BLaER1 treated with 17β-estradiol and CSF1 and Interleukin-3, amounts not matched to agents 10 nM and 100 nM (cell line): ENCODE measurements at regions not wholly inside any gene's neighbourhood (a gene's known extent, or its start where the extent isn't known, plus 50 kb on each side); places are given as distances from the start of the nearest gene placed in this dataset.

Experiments used
- H3K27ac ChIP-seq, 11 experiments: shearing (Covaris generic); formaldehyde crosslinking; 2 replicates each; pipeline ENCODE4 v1.8.1; 2022
- H3K27me3 ChIP-seq, 11 experiments: shearing (Covaris generic); formaldehyde crosslinking; 2 replicates each; pipeline ENCODE4 v1.8.1; 2022
- H3K36me3 ChIP-seq, 11 experiments: shearing (Covaris generic); formaldehyde crosslinking; 2 replicates each; pipeline ENCODE4 v1.8.1; 2022
- H3K4me1 ChIP-seq, 10 experiments: shearing (Covaris generic); formaldehyde crosslinking; 2 replicates each; pipeline ENCODE4 v1.8.1; 2022
- H3K4me2 ChIP-seq, 11 experiments: shearing (Covaris generic); formaldehyde crosslinking; 2 replicates each; pipeline ENCODE4 v1.8.1; 2022
- H3K4me3 ChIP-seq, 10 experiments: shearing (Covaris generic); formaldehyde crosslinking; 2 replicates each; pipeline ENCODE4 v1.8.1; 2022
- H3K9ac ChIP-seq, 11 experiments: shearing (Covaris generic); formaldehyde crosslinking; 2 replicates each; pipeline ENCODE4 v1.8.1; 2022
- H3K9me3 ChIP-seq, 11 experiments: shearing (Covaris generic); formaldehyde crosslinking; replicated peaks in 1 of 11; 2 replicates each; pipeline ENCODE4 v1.8.1; 2022
- H4K20me1 ChIP-seq, 11 experiments: shearing (Covaris generic); formaldehyde crosslinking; 2 replicates each; pipeline ENCODE4 v1.8.1; 2022
- Cebpa-rat ChIP-seq, 11 experiments: shearing (Covaris generic); IDR thresholded peaks; 2 replicates each; pipeline ENCODE4 v1.8.1; 2022

GRCh38 chr2:34037886-34038285, 438.8 kb upstream of the FAM98A start:
- no peaks in the 10 kb centered on the region for H4K20me1 ChIP-seq
- TF ChIP-seq Cebpa-rat (IDR thresholded peaks at IDR 0.05) = no peak
- no peak overlapping the region for H3K27ac ChIP-seq
- H3K9ac ChIP-seq = no peak overlapping the region
- H3K4me1 ChIP-seq = no peaks in the 10 kb centered on the region
- no peak overlapping the region for H3K4me2 ChIP-seq
- H3K36me3 ChIP-seq = no peaks in the 10 kb centered on the region
- no peaks in the 10 kb centered on the region for H3K9me3 ChIP-seq
- H3K27me3 ChIP-seq = no peaks in the 10 kb centered on the region
- no peak overlapping the region for H3K4me3 ChIP-seq

- TF ChIP-seq Cebpa-rat (IDR thresholded peaks at IDR 0.05) = no peak
- Histone ChIP-seq H3K9me3 (no peaks in the 10 kb centered on the region), H3K27ac (no peak overlapping the region), H3K27me3 (no peaks in the 10 kb centered on the region), H3K4me2 (no peak overlapping the region), H3K36me3 (no peaks in the 10 kb centered on the region), H3K9ac (no peak overlapping the region), H3K4me3 (no peak overlapping the region), H4K20me1 (no peaks in the 10 kb centered on the region), H3K4me1 (no peaks in the 10 kb centered on the region)
Observed at GRCh38 chr2:34037157-34037556, 438.1 kb upstream of the FAM98A start.

- no peaks in the 10 kb centered on the region for H4K20me1 ChIP-seq
- H3K4me1 ChIP-seq = no peaks in the 10 kb centered on the region
- H3K4me3 ChIP-seq = no peak overlapping the region
- no peak overlapping the region for H3K27ac ChIP-seq
- no peak overlapping the region for H3K4me2 ChIP-seq
- TF ChIP-seq Cebpa-rat (IDR thresholded peaks at IDR 0.05) = no peak
- H3K9ac ChIP-seq = no peak overlapping the region
- no peaks in the 10 kb centered on the region for H3K9me3 ChIP-seq
- H3K36me3 ChIP-seq = no peaks in the 10 kb centered on the region
- H3K27me3 ChIP-seq = no peaks in the 10 kb centered on the region
Observed at GRCh38 chr2:34031097-34031496, 432.0 kb upstream of the FAM98A start.

- H3K4me2 ChIP-seq = no peak overlapping the region
- no peaks in the 10 kb centered on the region for H3K36me3 ChIP-seq
- H3K9ac ChIP-seq = no peak overlapping the region
- 0 out of 20 replicates have a peak, but pooled peaks cover 0 to under 1% (median 0%) of the 10 kb centered on the region in 10 experiments for H3K4me1 ChIP-seq
- no peak overlapping the region for H3K27ac ChIP-seq
- no peak overlapping the region for H3K4me3 ChIP-seq
- no peaks in the 10 kb centered on the region for H3K27me3 ChIP-seq
- H4K20me1 ChIP-seq = no peaks in the 10 kb centered on the region
- TF ChIP-seq Cebpa-rat (IDR thresholded peaks at IDR 0.05) = no peak
- no peaks in the 10 kb centered on the region for H3K9me3 ChIP-seq
Observed at GRCh38 chr2:34030273-34030672, 431.2 kb upstream of the FAM98A start.

- Histone ChIP-seq H3K4me3 (no peak overlapping the region), H3K4me1 (0 out of 20 replicates have a peak, but pooled peaks cover 0 to 4% (median 0%) of the 10 kb centered on the region in 10 experiments), H3K27ac (no peak overlapping the region), H3K27me3 (no peaks in the 10 kb centered on the region), H3K9me3 (no peaks in the 10 kb centered on the region), H3K36me3 (no peaks in the 10 kb centered on the region), H3K9ac (no peak overlapping the region), H3K4me2 (no peak overlapping the region), H4K20me1 (no peaks in the 10 kb centered on the region)
- TF ChIP-seq Cebpa-rat (IDR thresholded peaks at IDR 0.05) = no peak
Observed at GRCh38 chr2:34029073-34029472, 430.0 kb upstream of the FAM98A start.

- no peaks in the 10 kb centered on the region for H3K27me3 ChIP-seq
- H3K27ac ChIP-seq = no peak overlapping the region
- no peak overlapping the region for H3K4me3 ChIP-seq
- no peak overlapping the region for H3K4me2 ChIP-seq
- no peaks in the 10 kb centered on the region for H3K9me3 ChIP-seq
- 0 out of 20 replicates have a peak, but pooled peaks cover 0 to 4% (median 0%) of the 10 kb centered on the region in 10 experiments for H3K4me1 ChIP-seq
- no peak for TF ChIP-seq Cebpa-rat (IDR thresholded peaks at IDR 0.05)
- no peaks in the 10 kb centered on the region; a peak in 1 of 22 replicates for H4K20me1 ChIP-seq
- no peaks in the 10 kb centered on the region for H3K36me3 ChIP-seq
- H3K9ac ChIP-seq = no peak overlapping the region
Observed at GRCh38 chr2:34025196-34025595, 426.1 kb upstream of the FAM98A start.

GRCh38 chr2:34012715-34013302, 413.7 kb upstream of the FAM98A start:
- Histone ChIP-seq H3K4me2 (no peak overlapping the region), H3K9me3 (peaks cover 6 to 16% (median 10%) of the 10 kb centered on the region in 11 experiments; a peak in 17 of 22 replicates), H3K4me3 (no peak overlapping the region), H3K27me3 (no peaks in the 10 kb centered on the region), H3K27ac (no peak overlapping the region), H3K4me1 (no peaks in the 10 kb centered on the region), H3K9ac (no peak overlapping the region), H3K36me3 (no peaks in the 10 kb centered on the region), H4K20me1 (no peaks in the 10 kb centered on the region)
- TF ChIP-seq Cebpa-rat (IDR thresholded peaks at IDR 0.05) = no peak

GRCh38 chr2:34011684-34012083, 412.6 kb upstream of the FAM98A start:
- TF ChIP-seq Cebpa-rat (IDR thresholded peaks at IDR 0.05) = no peak
- no peak overlapping the region for H3K9ac ChIP-seq
- no peak overlapping the region for H3K4me3 ChIP-seq
- H3K36me3 ChIP-seq = no peaks in the 10 kb centered on the region
- no peaks in the 10 kb centered on the region for H3K27me3 ChIP-seq
- peaks cover 6 to 16% (median 10%) of the 10 kb centered on the region in 11 experiments; a peak in 17 of 22 replicates for H3K9me3 ChIP-seq
- no peaks in the 10 kb centered on the region for H4K20me1 ChIP-seq
- H3K27ac ChIP-seq = no peak overlapping the region
- no peaks in the 10 kb centered on the region for H3K4me1 ChIP-seq
- H3K4me2 ChIP-seq = no peak overlapping the region

GRCh38 chr2:34005901-34006300, 406.8 kb upstream of the FAM98A start:
- Histone ChIP-seq H3K9ac (no peak overlapping the region), H3K36me3 (no peaks in the 10 kb centered on the region), H3K4me3 (no peak overlapping the region), H4K20me1 (no peaks in the 10 kb centered on the region), H3K4me2 (no peak overlapping the region), H3K27ac (no peak overlapping the region), H3K4me1 (no peaks in the 10 kb centered on the region), H3K27me3 (no peaks in the 10 kb centered on the region), H3K9me3 (no peaks in the 10 kb centered on the region)
- no peak for TF ChIP-seq Cebpa-rat (IDR thresholded peaks at IDR 0.05)

GRCh38 chr2:34004936-34005335, 405.8 kb upstream of the FAM98A start:
- no peaks in the 10 kb centered on the region for H4K20me1 ChIP-seq
- H3K27ac ChIP-seq = no peak overlapping the region
- no peak overlapping the region for H3K4me2 ChIP-seq
- no peaks in the 10 kb centered on the region for H3K4me1 ChIP-seq
- no peak overlapping the region for H3K4me3 ChIP-seq
- no peak overlapping the region for H3K9ac ChIP-seq
- TF ChIP-seq Cebpa-rat (IDR thresholded peaks at IDR 0.05) = no peak
- H3K9me3 ChIP-seq = no peaks in the 10 kb centered on the region
- H3K36me3 ChIP-seq = no peaks in the 10 kb centered on the region
- no peaks in the 10 kb centered on the region for H3K27me3 ChIP-seq
